SK-N-MC (cell line): ENCODE measurements at regions not wholly inside any gene's neighbourhood (a gene's known extent, or its start where the extent isn't known, plus 50 kb on each side); places are given as distances from the start of the nearest gene placed in this dataset.

Experiments
- EZH2 ChIP-seq: fragments of 200-600 bp; sonication (generic); IDR thresholded peaks from one replicate; pipeline ENCODE4 v1.6.1; 2017; ENCODE audit warnings: antibody characterized with exemption
- POLR2AphosphoS5 ChIP-seq: IDR thresholded peaks from 2 replicates; pipeline ENCODE4 v1.6.1; 2012; ENCODE audit warnings: mild to moderate bottlenecking, low read depth, low read length, borderline replicate concordance

DNA sequence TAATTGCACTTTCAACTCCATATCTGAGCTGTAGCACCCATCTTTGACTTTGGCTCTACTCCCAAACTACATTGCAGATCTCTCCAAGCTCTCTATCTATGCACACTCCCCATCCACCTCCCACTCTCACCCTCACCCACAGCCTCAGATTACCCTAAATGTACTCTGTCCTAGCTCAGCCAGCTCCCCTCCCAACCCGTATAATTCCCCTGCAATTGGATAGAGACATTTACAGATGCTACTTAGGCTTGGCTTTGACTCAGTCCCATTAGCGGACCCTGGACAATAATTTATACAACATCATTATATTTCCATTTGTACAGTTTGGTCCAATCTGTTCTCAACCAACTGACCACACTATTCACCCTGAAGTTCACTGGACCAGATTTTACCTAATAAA lies 338.9 kb upstream of the ANO3 start:
- no peak for TF ChIP-seq EZH2
- TF ChIP-seq POLR2AphosphoS5: no peak
